ENCODE measurements at regions not wholly inside any gene's neighbourhood (a gene's known extent, or its start where the extent isn't known, plus 50 kb on each side); places are given as distances from the start of the nearest gene placed in this dataset.

DNA sequence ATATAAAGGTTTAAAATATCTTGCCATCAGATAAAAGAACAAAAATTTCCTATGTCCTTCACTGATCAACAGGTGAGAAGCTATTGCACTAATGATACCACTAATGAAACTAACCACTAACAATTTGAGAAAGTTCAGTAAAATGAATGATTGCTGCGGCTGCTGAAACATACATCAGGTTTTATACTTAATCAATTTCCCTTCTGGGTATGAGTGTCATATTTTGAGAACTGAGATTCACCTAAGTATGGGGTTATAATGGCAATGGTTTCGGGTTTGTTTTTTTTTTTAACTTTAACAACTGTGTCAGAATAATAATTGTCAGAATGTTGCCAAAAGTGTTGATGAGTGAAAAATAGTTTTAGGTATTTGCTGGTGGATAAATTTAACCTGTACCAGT, 151.3 kb upstream of the SLC39A10 start:
- peak; percentile 30 for DNase-seq (ENCODE audit: low spot score)
- TF ChIP-seq, protein P1, sequence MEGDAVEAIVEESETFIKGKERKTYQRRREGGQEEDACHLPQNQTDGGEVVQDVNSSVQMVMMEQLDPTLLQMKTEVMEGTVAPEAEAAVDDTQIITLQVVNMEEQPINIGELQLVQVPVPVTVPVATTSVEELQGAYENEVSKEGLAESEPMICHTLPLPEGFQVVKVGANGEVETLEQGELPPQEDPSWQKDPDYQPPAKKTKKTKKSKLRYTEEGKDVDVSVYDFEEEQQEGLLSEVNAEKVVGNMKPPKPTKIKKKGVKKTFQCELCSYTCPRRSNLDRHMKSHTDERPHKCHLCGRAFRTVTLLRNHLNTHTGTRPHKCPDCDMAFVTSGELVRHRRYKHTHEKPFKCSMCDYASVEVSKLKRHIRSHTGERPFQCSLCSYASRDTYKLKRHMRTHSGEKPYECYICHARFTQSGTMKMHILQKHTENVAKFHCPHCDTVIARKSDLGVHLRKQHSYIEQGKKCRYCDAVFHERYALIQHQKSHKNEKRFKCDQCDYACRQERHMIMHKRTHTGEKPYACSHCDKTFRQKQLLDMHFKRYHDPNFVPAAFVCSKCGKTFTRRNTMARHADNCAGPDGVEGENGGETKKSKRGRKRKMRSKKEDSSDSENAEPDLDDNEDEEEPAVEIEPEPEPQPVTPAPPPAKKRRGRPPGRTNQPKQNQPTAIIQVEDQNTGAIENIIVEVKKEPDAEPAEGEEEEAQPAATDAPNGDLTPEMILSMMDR (IDR thresholded peaks at IDR 0.05; ENCODE audit: extremely low read depth, missing control alignments): no peak

DNA sequence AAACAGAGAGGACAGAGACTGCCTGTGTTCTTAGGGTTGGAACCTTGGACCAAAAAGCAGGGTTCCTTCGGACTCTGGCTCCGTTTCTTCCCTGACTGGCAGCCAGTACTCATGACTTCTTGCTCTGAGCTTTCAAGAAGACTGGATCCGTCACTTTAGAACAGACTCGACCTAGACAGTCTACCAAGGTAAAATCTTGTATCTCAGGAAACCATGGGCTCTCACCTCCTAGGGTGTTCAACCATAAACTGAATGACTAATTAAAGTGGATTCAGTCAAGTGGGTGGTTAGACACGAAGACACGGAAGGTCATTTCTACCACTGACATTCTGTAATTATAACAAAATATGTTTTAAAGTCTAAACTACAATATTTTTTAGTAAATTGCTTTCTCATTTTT, 153.8 kb upstream of the SLC39A10 start:
- TF ChIP-seq, protein P1 (IDR thresholded peaks at IDR 0.05; ENCODE audit: extremely low read depth, missing control alignments): no peak
- DNase-seq (ENCODE audit: low spot score): no peak

DNA sequence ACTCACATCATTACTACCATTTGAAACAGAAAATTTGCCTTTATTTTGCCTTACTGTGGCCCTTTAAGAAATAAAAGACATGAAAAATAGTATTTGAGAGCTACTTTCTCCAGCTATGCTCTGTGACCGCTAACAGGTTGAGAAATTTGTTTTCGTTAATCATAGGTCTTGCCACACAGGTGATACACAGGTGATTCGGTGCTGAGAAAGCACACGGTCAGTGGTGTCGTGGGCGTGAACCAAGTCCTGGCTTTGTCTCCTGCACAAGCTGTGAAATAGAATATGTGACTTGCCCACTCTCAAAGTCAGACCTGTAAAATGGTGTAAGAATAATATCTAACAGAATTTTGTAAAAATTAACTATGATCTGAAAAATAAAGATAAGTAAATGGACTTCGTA, 155.3 kb upstream of the SLC39A10 start:
- no peak for DNase-seq (ENCODE audit: low spot score)
- TF ChIP-seq, protein P1 (IDR thresholded peaks at IDR 0.05; ENCODE audit: extremely low read depth, missing control alignments): no peak

DNA sequence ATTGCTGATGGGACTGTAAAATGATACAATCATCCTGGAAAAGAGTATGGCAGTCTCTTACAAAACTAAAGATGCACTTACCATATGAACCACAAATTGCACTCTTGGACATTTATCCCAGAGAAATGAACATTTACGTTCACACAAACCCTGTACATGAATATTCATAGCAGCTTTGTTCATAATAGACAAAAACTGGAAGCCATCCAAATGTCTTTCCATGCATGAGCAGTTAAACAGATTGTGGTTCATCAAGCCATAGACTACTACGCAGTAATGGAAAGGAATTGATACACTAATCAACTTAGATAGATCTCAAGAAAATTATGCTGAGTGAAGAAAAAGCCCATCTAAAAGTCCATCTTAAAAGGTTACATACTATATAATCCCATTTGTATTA, 156.1 kb upstream of the SLC39A10 start:
- no peak for DNase-seq (ENCODE audit: low spot score)

DNA sequence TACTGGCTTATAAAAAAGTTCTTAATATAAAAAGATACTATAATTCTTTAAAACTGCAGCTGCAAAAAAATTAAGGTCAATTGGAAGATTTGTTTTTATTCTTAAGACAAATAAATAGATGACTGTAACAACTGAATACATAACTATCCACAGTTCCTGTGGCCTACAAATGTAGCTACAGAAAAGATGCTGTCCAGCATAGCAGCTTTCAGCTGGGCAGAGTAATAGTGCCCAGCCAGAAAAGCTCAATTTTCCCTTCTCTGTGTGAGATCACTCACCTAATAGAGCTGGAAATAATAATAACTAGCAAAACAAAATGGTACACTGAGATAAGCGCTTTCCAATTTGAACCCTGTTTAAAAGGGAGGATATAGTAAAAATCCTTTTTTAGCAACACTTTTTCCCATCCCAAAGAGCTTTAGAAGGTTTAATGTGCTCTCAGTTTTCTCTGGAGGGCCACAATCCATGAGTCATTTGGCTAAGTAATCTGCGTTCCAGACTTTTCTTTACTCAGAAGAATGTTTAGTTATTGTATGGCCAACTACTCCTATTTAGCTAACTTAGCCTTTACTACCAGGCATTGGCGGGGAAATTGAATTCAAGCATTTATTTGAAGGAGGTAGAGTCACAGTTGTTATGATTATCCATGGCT, 158.1 kb upstream of the SLC39A10 start:
- TF ChIP-seq, protein P1 (IDR thresholded peaks at IDR 0.05; ENCODE audit: extremely low read depth, missing control alignments): no peak
- no peak for DNase-seq (ENCODE audit: low spot score)

More for the DNA sequence above, 156.1 kb upstream of the SLC39A10 start:
- TF ChIP-seq, protein P1 (IDR thresholded peaks at IDR 0.05; ENCODE audit: extremely low read depth, missing control alignments): no peak

DNA sequence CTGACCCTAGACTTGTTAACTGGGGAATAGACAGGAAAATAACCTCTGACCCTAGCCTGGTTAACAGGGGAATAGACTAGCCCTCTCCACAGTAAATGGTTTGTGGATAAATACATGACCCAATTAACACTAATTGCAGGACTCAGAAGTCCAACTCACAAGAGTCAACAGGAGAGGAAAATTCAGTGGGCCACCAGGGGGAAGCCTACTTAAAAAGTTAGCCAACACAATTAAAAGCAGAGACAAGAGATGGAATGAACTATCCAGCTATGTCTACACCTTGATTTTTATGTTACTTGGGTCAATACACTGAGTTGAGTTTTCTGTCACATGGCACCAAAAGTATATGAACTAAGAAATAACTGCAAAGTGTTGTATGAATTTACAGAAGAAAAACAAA, 158.8 kb upstream of the SLC39A10 start:
- TF ChIP-seq, protein P1 (IDR thresholded peaks at IDR 0.05; ENCODE audit: extremely low read depth, missing control alignments): peak; percentile 23

DNA sequence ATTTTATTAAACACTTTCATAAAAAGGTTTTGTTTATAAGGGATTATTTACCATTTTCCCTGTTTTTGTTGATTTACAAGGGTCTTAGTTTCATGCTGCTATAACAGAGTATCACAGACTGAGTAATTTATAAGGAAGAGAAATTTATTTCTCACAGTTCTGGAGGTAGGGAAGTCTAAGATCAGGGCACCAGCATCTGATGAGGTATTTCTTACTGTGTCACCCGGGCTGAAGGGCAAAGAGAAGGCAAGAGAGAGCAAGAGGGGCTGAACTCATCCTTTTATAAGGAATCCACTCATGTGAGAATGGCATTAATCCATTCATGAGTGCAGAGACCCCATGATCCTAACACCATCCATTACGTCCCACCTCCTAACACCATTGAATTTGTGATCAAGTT, 160.0 kb upstream of the SLC39A10 start:
- no peak for DNase-seq (ENCODE audit: low spot score)
- TF ChIP-seq, protein P1 (IDR thresholded peaks at IDR 0.05; ENCODE audit: extremely low read depth, missing control alignments): no peak

More for the DNA sequence above, 158.8 kb upstream of the SLC39A10 start:
- DNase-seq (ENCODE audit: low spot score): no peak

All from GM20000 (cell line).